Upper lobe of left lung (tissue), 6 donors: ENCODE measurements at regions not wholly inside any gene's neighbourhood (a gene's known extent, or its start where the extent isn't known, plus 50 kb on each side); places are given as distances from the start of the nearest gene placed in this dataset.

Experiments used
- ATAC-seq, 2 donors: fragments of 200-7000 bp; cut with Tn5 transposase; one replicate each; pipeline ENCODE4 v1.9.1; 2022; ENCODE audit warnings: mild to moderate bottlenecking in 2 of 2, moderate library complexity in 2 of 2; ENCODE audit not compliant: low FRiP score in 2 of 2
- DNase-seq, 2 donors: peaks; one replicate each; pipeline ENCODE4 v3.0.0-alpha.2; 2019 to 2020
- H3K27ac ChIP-seq, 4 donors: fragments of 200-600 bp; sonication (generic); one replicate each; pipeline ENCODE4 v1.5.1; 2016 to 2019
- H3K27me3 ChIP-seq, 4 donors: fragments of 200-600 bp; sonication (generic); one replicate each; pipeline ENCODE4 v1.5.1; 2017 to 2019
- H3K36me3 ChIP-seq, 4 donors: fragments of 200-600 bp; sonication (generic); one replicate each; pipeline ENCODE4 v1.5.1; 2016 to 2019
- H3K4me1 ChIP-seq, 4 donors: fragments of 200-600 bp; sonication (generic); one replicate each; pipeline ENCODE4 v1.5.1; 2018 to 2019
- H3K4me3 ChIP-seq, 4 donors: fragments of 200-600 bp; sonication (generic); one replicate each; pipeline ENCODE4 v1.5.1; 2017 to 2019; ENCODE audit warnings: mild to moderate bottlenecking in 2 of 4, moderate library complexity in 1 of 4
- H3K9me3 ChIP-seq, 4 donors: fragments of 200-600 bp; sonication (generic); one replicate each; pipeline ENCODE4 v1.5.1; 2018 to 2019
- CTCF ChIP-seq, 6 experiments: fragments of 450-650 bp in 4 of 6; fragments of 200-600 bp in 2 of 6; sonication (generic) in 2 of 6; IDR thresholded peaks; one replicate each; pipeline ENCODE4 v1.5.1; 2016 to 2019; ENCODE audit warnings: antibody characterized with exemption in 6 of 6
- EP300 ChIP-seq, 4 donors: sonication (generic); formaldehyde crosslinking; IDR thresholded peaks; one replicate each; pipeline ENCODE4 v1.5.1; 2017; ENCODE audit warnings: antibody characterized with exemption in 4 of 4, control low read depth in 2 of 4
- POLR2A ChIP-seq, 4 donors: fragments of 450-650 bp; IDR thresholded peaks; one replicate each; pipeline ENCODE4 v1.5.1; 2016 to 2017; ENCODE audit warnings: antibody characterized with exemption in 4 of 4, mild to moderate bottlenecking in 2 of 4
- POLR2AphosphoS5 ChIP-seq, 2 donors: sonication (generic); formaldehyde crosslinking; IDR thresholded peaks; one replicate each; pipeline ENCODE4 v1.5.1; 2017; ENCODE audit warnings: antibody characterized with exemption in 2 of 2
- WGBS, 2 donors: methylation state at CpG; one replicate each; pipeline ENCODE4 v1.1.5; 2017 to 2018; 5-methylcytosine and 5-hydroxymethylcytosine counted together
- donor health status: DM: no; HTN: no; CAD: no; lungs with moderate emphysema.
- donor health status: DM: no; HTN: yes; CAD: no; lungs with severe emphysema.

- Histone ChIP-seq H3K27me3 (no peaks in the 10 kb centered on the region), H3K4me1 (no peaks in the 10 kb centered on the region), H3K4me3 (no peak overlapping the region), H3K36me3 (no peaks in the 10 kb centered on the region), H3K27ac (no peak overlapping the region), H3K9me3 (peaks cover 0 to 7% (median 0%) of the 10 kb centered on the region in 4 donors)
- DNase-seq (no peak), ATAC-seq (no peak)
- no peak for TF ChIP-seq POLR2A (IDR thresholded peaks at IDR 0.05)
- TF ChIP-seq POLR2AphosphoS5 (IDR thresholded peaks at IDR 0.05), result no peak
- TF ChIP-seq CTCF (IDR thresholded peaks at IDR 0.05), result no peak
- no peak for TF ChIP-seq EP300 (IDR thresholded peaks at IDR 0.05)
- 89 to 91% methylated on average over 4 of the region's 4 CpGs for WGBS, 2 donors
These were observed 203.1 kb downstream of the AEBP2 start for GRCh38 chr12:19642345-19642744.

- no peak overlapping the region for H3K27ac ChIP-seq
These were observed 204.3 kb downstream of the AEBP2 start for GRCh38 chr12:19643635-19644034.

GRCh38 chr12:19644571-19644970, 205.3 kb downstream of the AEBP2 start:
- DNase-seq (no peak), ATAC-seq (no peak)
- Histone ChIP-seq H3K36me3 (no peaks in the 10 kb centered on the region), H3K4me3 (no peak overlapping the region), H3K27ac (no peak overlapping the region), H3K27me3 (no peaks in the 10 kb centered on the region), H3K4me1 (no peaks in the 10 kb centered on the region), H3K9me3 (peaks cover 0 to 7% (median 0%) of the 10 kb centered on the region in 4 donors)
- TF ChIP-seq CTCF (IDR thresholded peaks at IDR 0.05) (no peak), POLR2AphosphoS5 (IDR thresholded peaks at IDR 0.05) (no peak), POLR2A (IDR thresholded peaks at IDR 0.05) (no peak), EP300 (IDR thresholded peaks at IDR 0.05) (no peak)
- 68 to 86% methylated on average over 3 of the region's 3 CpGs for WGBS, 2 donors

More at GRCh38 chr12:19643635-19644034, 204.3 kb downstream of the AEBP2 start:
- ATAC-seq (peak in 1 of 2 donors; percentile 41), DNase-seq (peak in 1 of 2 donors; percentile 30)
- TF ChIP-seq CTCF (IDR thresholded peaks at IDR 0.05) (peak in 4 of 6 experiments; percentile 29 to 52 (median 48)), POLR2A (IDR thresholded peaks at IDR 0.05) (no peak)
- Histone ChIP-seq H3K36me3 (no peaks in the 10 kb centered on the region), H3K4me1 (no peaks in the 10 kb centered on the region), H3K27me3 (no peaks in the 10 kb centered on the region), H3K9me3 (peaks cover 0 to 7% (median 0%) of the 10 kb centered on the region in 4 donors), H3K4me3 (no peak overlapping the region)
- WGBS, 2 donors, result 22 to 24% methylated on average over 5 of the region's 5 CpGs

GRCh38 chr12:19645823-19646222, 206.5 kb downstream of the AEBP2 start:
- Histone ChIP-seq H3K27me3 (no peaks in the 10 kb centered on the region), H3K9me3 (peaks cover 0 to 7% (median 0%) of the 10 kb centered on the region in 4 donors), H3K27ac (no peak overlapping the region), H3K4me3 (no peak overlapping the region), H3K4me1 (no peaks in the 10 kb centered on the region), H3K36me3 (no peaks in the 10 kb centered on the region)
- no peak for DNase-seq
- TF ChIP-seq POLR2AphosphoS5 (IDR thresholded peaks at IDR 0.05), result no peak
- no peak for TF ChIP-seq EP300 (IDR thresholded peaks at IDR 0.05)
- TF ChIP-seq POLR2A (IDR thresholded peaks at IDR 0.05), result no peak
- TF ChIP-seq CTCF (IDR thresholded peaks at IDR 0.05), result no peak
- ATAC-seq, result no peak

- peaks cover 0 to 7% (median 0%) of the 10 kb centered on the region in 4 donors for H3K9me3 ChIP-seq
- DNase-seq (no peak), ATAC-seq (no peak)
- 88 to 92% methylated on average over 1 of the region's 1 CpG for WGBS, 2 donors
- no peak overlapping the region for H3K4me3 ChIP-seq
- no peaks in the 10 kb centered on the region for H3K4me1 ChIP-seq
- TF ChIP-seq CTCF (IDR thresholded peaks at IDR 0.05), result no peak
- TF ChIP-seq EP300 (IDR thresholded peaks at IDR 0.05), result no peak
- TF ChIP-seq POLR2AphosphoS5 (IDR thresholded peaks at IDR 0.05), result no peak
- no peak for TF ChIP-seq POLR2A (IDR thresholded peaks at IDR 0.05)
- H3K36me3 ChIP-seq, result no peaks in the 10 kb centered on the region
- H3K27me3 ChIP-seq, result no peaks in the 10 kb centered on the region
- no peak overlapping the region for H3K27ac ChIP-seq
These were observed 207.3 kb downstream of the AEBP2 start for GRCh38 chr12:19646599-19646998.
